H1 (cell line): ENCODE measurements at regions not wholly inside any gene's neighbourhood (a gene's known extent, or its start where the extent isn't known, plus 50 kb on each side); places are given as distances from the start of the nearest gene placed in this dataset.

ENCODE experiments used
- CTCF ChIA-PET: fragments of 300-600 bp; sonication (Branson Sonifier 250); formaldehyde crosslinking; loops from one replicate; lab custom pipeline; 2021; ENCODE audit not compliant: partially characterized antibody; lab: Charles Lee
- POLR2A ChIA-PET: fragments of 300-600 bp; sonication (Branson Sonifier 250); formaldehyde crosslinking; loops from one replicate; lab custom pipeline; 2021; ENCODE audit warnings: inconsistent platforms; ENCODE audit not compliant: partially characterized antibody; lab: Charles Lee
- DNase-seq, 2 experiments: peaks; one replicate each; pipeline versions ENCODE4 v3.0.0 to v3.0.0-alpha.2; 2010 to 2022; ENCODE audit warnings: low spot score in 2 of 2, low read depth in 1 of 2, mixed read lengths in 1 of 2
- FAIRE-seq: peaks from 2 replicates; lab custom pipeline; 2011; peaks lifted over from hg19 to GRCh38; lab: Jason Lieb, UNC
- H2AFZ ChIP-seq: 2 replicates; pipeline ENCODE4 v1.8.1; 2012; ENCODE audit warnings: low read length, inconsistent platforms
- H2AK5ac ChIP-seq: 2 replicates; pipeline ENCODE4 v1.6.1; 2013; ENCODE audit warnings: low read depth, low read length
- H2BK120ac ChIP-seq: replicated peaks from 2 replicates; pipeline ENCODE3; 2013; ENCODE audit warnings: low read depth, low read length, inconsistent platforms
- H2BK12ac ChIP-seq: 2 replicates; pipeline ENCODE4 v1.6.1; 2013; ENCODE audit warnings: low read depth, low read length
- H2BK15ac ChIP-seq: 2 replicates; pipeline ENCODE4 v1.6.1; 2013; ENCODE audit warnings: low read length
- H2BK20ac ChIP-seq: 2 replicates; pipeline ENCODE4 v1.6.1; 2013; ENCODE audit warnings: low read length
- H2BK5ac ChIP-seq: 2 replicates; pipeline ENCODE4 v1.6.1; 2013; ENCODE audit warnings: low read depth, low read length
- H3K14ac ChIP-seq: 2 replicates; pipeline ENCODE4 v1.6.1; 2013; ENCODE audit warnings: inconsistent platforms; ENCODE audit not compliant: insufficient read length
- H3K18ac ChIP-seq: 2 replicates; pipeline ENCODE4 v1.6.1; 2013; ENCODE audit warnings: low read length; ENCODE audit errors: extremely low read depth
- H3K23ac ChIP-seq: 2 replicates; pipeline ENCODE4 v1.6.1; 2013; ENCODE audit warnings: inconsistent platforms; ENCODE audit not compliant: insufficient read length
- H3K23me2 ChIP-seq: 2 replicates; pipeline ENCODE4 v1.6.1; 2013; ENCODE audit warnings: low read depth, low read length
- H3K27ac ChIP-seq: 2 replicates; pipeline ENCODE4 v1.6.1; 2011; ENCODE audit warnings: low read depth, low read length, inconsistent platforms
- H3K27me3 ChIP-seq, 4 experiments: replicated peaks in 1 of 4; 1 replicate in 1 of 4; 2 replicates in 3 of 4; pipeline versions ENCODE4 v1.6.1 to v1.8.1; 2011 to 2013; ENCODE audit warnings: low read length in 3 of 4, mild to moderate bottlenecking in 3 of 4, inconsistent platforms in 2 of 4, mixed read lengths in 2 of 4, moderate library complexity in 1 of 4; ENCODE audit not compliant: control insufficient read depth in 3 of 4, insufficient read depth in 3 of 4; ENCODE audit errors: extremely low read depth in 1 of 4
- H3K36me3 ChIP-seq, 4 experiments: 2 replicates each; pipeline versions ENCODE4 v1.6.1 to v1.8.1; 2011 to 2013; ENCODE audit warnings: mild to moderate bottlenecking in 4 of 4, low read length in 3 of 4, moderate library complexity in 2 of 4, control low read depth in 1 of 4, inconsistent platforms in 1 of 4; ENCODE audit not compliant: insufficient read depth in 4 of 4, control insufficient read depth in 2 of 4
- H3K4ac ChIP-seq: replicated peaks from 2 replicates; pipeline ENCODE3; 2013; ENCODE audit warnings: low read length, low read depth, mixed read lengths, inconsistent platforms; ENCODE audit not compliant: insufficient read length
- H3K4me1 ChIP-seq, 4 experiments: replicated peaks in 1 of 4; 1 replicate in 1 of 4; 2 replicates in 3 of 4; pipeline versions ENCODE4 v1.6.1 to v1.8.1; 2011 to 2013; ENCODE audit warnings: low read length in 3 of 4, inconsistent platforms in 2 of 4, mixed read lengths in 1 of 4; ENCODE audit not compliant: insufficient read depth in 4 of 4, control insufficient read depth in 3 of 4
- H3K4me2 ChIP-seq, 2 experiments: 2 replicates each; pipeline versions ENCODE4 v1.6.1 to v1.8.1; 2011 to 2013; ENCODE audit warnings: low read depth in 2 of 2, low read length in 2 of 2, control low read depth in 1 of 2, inconsistent platforms in 1 of 2, mild to moderate bottlenecking in 1 of 2; ENCODE audit not compliant: insufficient read depth in 1 of 2
- H3K4me3 ChIP-seq, 4 experiments: fragments of 200-600, 300-600 bp in 1 of 4; sonication (generic), shearing (Covaris generic), sonication (Bioruptor Twin) in 1 of 4; 2 replicates each; pipeline versions ENCODE4 v1.5.1 to v1.8.1; 2011 to 2016; ENCODE audit warnings: low read length in 4 of 4, low read depth in 3 of 4, control low read depth in 2 of 4, inconsistent platforms in 2 of 4, mild to moderate bottlenecking in 2 of 4, mixed read lengths in 1 of 4, moderate library complexity in 1 of 4; ENCODE audit not compliant: insufficient read depth in 2 of 4; ENCODE audit errors: extremely low read depth in 1 of 4
- H3K56ac ChIP-seq: replicated peaks from 2 replicates; pipeline ENCODE3; 2013; ENCODE audit warnings: low read depth, mild to moderate bottlenecking, mixed read lengths, low read length, inconsistent platforms; ENCODE audit not compliant: insufficient read length
- H3K79me1 ChIP-seq: 2 replicates; pipeline ENCODE4 v1.6.1; 2013; ENCODE audit warnings: low read depth, low read length, control low read depth
- H3K79me2 ChIP-seq, 2 experiments: 2 replicates each; pipeline versions ENCODE4 v1.6.1 to v1.8.1; 2012 to 2013; ENCODE audit warnings: low read length in 2 of 2, mild to moderate bottlenecking in 2 of 2, inconsistent platforms in 1 of 2; ENCODE audit not compliant: insufficient read depth in 2 of 2, control insufficient read depth in 1 of 2
- H3K9ac ChIP-seq, 4 experiments: replicated peaks in 1 of 4; 1 replicate in 1 of 4; 2 replicates in 3 of 4; pipeline versions ENCODE4 v1.6.1 to v1.8.1; 2011 to 2013; ENCODE audit warnings: low read depth in 3 of 4, low read length in 3 of 4, control low read depth in 2 of 4, mild to moderate bottlenecking in 2 of 4, moderate library complexity in 2 of 4, inconsistent platforms in 1 of 4; ENCODE audit errors: extremely low read depth in 1 of 4
- H3K9me3 ChIP-seq, 2 experiments: 2 replicates each; pipeline versions ENCODE4 v1.6.1 to v1.8.1; 2012 to 2013; ENCODE audit warnings: mild to moderate bottlenecking in 2 of 2, moderate library complexity in 2 of 2, control low read depth in 1 of 2, inconsistent platforms in 1 of 2, low read depth in 1 of 2, low read length in 1 of 2, mixed read lengths in 1 of 2; ENCODE audit not compliant: insufficient read depth in 2 of 2
- H4K20me1 ChIP-seq, 2 experiments: replicated peaks in 1 of 2; 2 replicates each; pipeline versions ENCODE3 to v1.8.1; 2011 to 2013; ENCODE audit warnings: inconsistent platforms in 2 of 2, low read length in 2 of 2, mild to moderate bottlenecking in 1 of 2; ENCODE audit not compliant: insufficient read depth in 2 of 2, control insufficient read depth in 1 of 2
- H4K5ac ChIP-seq: 2 replicates; pipeline ENCODE4 v1.6.1; 2013; ENCODE audit warnings: low read length, low read depth, mixed read lengths, inconsistent platforms; ENCODE audit not compliant: insufficient read length
- H4K8ac ChIP-seq: 2 replicates; pipeline ENCODE4 v1.8.0; 2013; ENCODE audit warnings: mild to moderate bottlenecking, moderate library complexity, low read length, inconsistent platforms; ENCODE audit not compliant: insufficient read depth; ENCODE audit errors: extremely low read depth
- H4K91ac ChIP-seq: replicated peaks from 2 replicates; pipeline ENCODE3; 2013; ENCODE audit warnings: low read length, mixed read lengths, inconsistent platforms; ENCODE audit not compliant: insufficient read length
- BACH1 ChIP-seq: IDR thresholded peaks from 2 replicates; pipeline ENCODE4 v1.6.1; 2012; ENCODE audit warnings: low read length, improper control_type of control experiment
- BRCA1 ChIP-seq: IDR thresholded peaks from 2 replicates; pipeline ENCODE4 v1.6.1; 2012; ENCODE audit warnings: low read depth, low read length, improper control_type of control experiment
- EGR1 ChIP-seq: IDR thresholded peaks from 2 replicates; pipeline ENCODE4 v1.6.1; 2011; ENCODE audit warnings: low read depth, low read length, borderline replicate concordance
- GABPA ChIP-seq: IDR thresholded peaks from 2 replicates; pipeline ENCODE4 v1.6.1; 2011; ENCODE audit warnings: mild to moderate bottlenecking, low read length, moderate library complexity, borderline replicate concordance; ENCODE audit not compliant: insufficient read depth
- JUN ChIP-seq: IDR thresholded peaks from 2 replicates; pipeline ENCODE4 v1.6.1; 2011; ENCODE audit warnings: low read depth, mild to moderate bottlenecking, improper control_type of control experiment, low read length
- KDM4A ChIP-seq: IDR thresholded peaks from one replicate; pipeline ENCODE4 v1.7.1; 2012; ENCODE audit warnings: low read depth, mild to moderate bottlenecking, moderate library complexity, low read length, inconsistent platforms; ENCODE audit not compliant: severe bottlenecking
- NRF1 ChIP-seq: IDR thresholded peaks from 2 replicates; pipeline ENCODE4 v1.6.1; 2011; ENCODE audit warnings: mild to moderate bottlenecking, low read depth, low read length, improper control_type of control experiment
- POLR2A ChIP-seq, 2 experiments: IDR thresholded peaks; 1 replicate in 1 of 2; 2 replicates in 1 of 2; pipeline ENCODE4 v1.6.1; 2011; ENCODE audit warnings: low read depth in 2 of 2, low read length in 2 of 2, mild to moderate bottlenecking in 2 of 2; ENCODE audit errors: control extremely low read depth in 1 of 2
- POU5F1 ChIP-seq: IDR thresholded peaks from 2 replicates; pipeline ENCODE4 v1.6.1; 2011; ENCODE audit warnings: low read depth, mild to moderate bottlenecking, low read length, moderate library complexity
- RFX5 ChIP-seq: IDR thresholded peaks from 2 replicates; pipeline ENCODE4 v1.6.1; 2011; ENCODE audit warnings: low read depth, low read length, improper control_type of control experiment, borderline replicate concordance
- RXRA ChIP-seq: IDR thresholded peaks from 2 replicates; pipeline ENCODE4 v1.6.1; 2011; ENCODE audit warnings: low read depth, mild to moderate bottlenecking, low read length, moderate library complexity; ENCODE audit not compliant: insufficient read depth
- SIRT6 ChIP-seq: IDR thresholded peaks from one replicate; pipeline ENCODE4 v1.7.1; 2012; ENCODE audit warnings: low read length, inconsistent platforms
- SP4 ChIP-seq: IDR thresholded peaks from 2 replicates; pipeline ENCODE4 v1.6.1; 2012; ENCODE audit warnings: low read length, inconsistent platforms
- TEAD4 ChIP-seq: IDR thresholded peaks from 2 replicates; pipeline ENCODE4 v1.6.1; 2012; ENCODE audit warnings: low read depth, low read length, inconsistent platforms, mixed read lengths
- ZNF274 ChIP-seq: IDR thresholded peaks from 2 replicates; pipeline ENCODE4 v1.7.0; 2012; ENCODE audit warnings: low read length, borderline replicate concordance; ENCODE audit errors: extremely low read depth
- WGBS, 2 experiments: shearing (Covaris generic) in 1 of 2; methylation state at CpG; one replicate each; pipeline versions ENCODE4 v1.1.6 to v1.1.7; 2013 to 2015; ENCODE audit warnings: low lambda C conversion rate in 2 of 2, mixed read lengths in 2 of 2, inconsistent platforms in 1 of 2, low coverage in 1 of 2, missing lambda C conversion rate in 1 of 2; ENCODE audit not compliant: insufficient replicate concordance in 2 of 2, insufficient coverage in 1 of 2, insufficient read length in 1 of 2; ENCODE audit errors: extremely low coverage in 1 of 2, missing lambda C conversion rate in 1 of 2; 5-methylcytosine and 5-hydroxymethylcytosine counted together
- TF ChIP-seq, protein P1 (sequence below): IDR thresholded peaks from 2 replicates; pipeline ENCODE4 v1.6.1; 2011; ENCODE audit warnings: low read depth, mild to moderate bottlenecking, low read length; ENCODE audit not compliant: insufficient read depth

- H3K36me3 ChIP-seq, result no peaks in the 10 kb centered on the region
- no peak overlapping the region for H2BK20ac ChIP-seq
- no peak overlapping the region for H3K4ac ChIP-seq
- H3K56ac ChIP-seq, result no peak overlapping the region
- H3K4me3 ChIP-seq, result no peak overlapping the region
- H3K9ac ChIP-seq, result no peak overlapping the region
- H3K27me3 ChIP-seq, result no peaks in the 10 kb centered on the region
- no peaks in the 10 kb centered on the region for H3K79me1 ChIP-seq
- no peak overlapping the region for H4K8ac ChIP-seq
- H3K79me2 ChIP-seq, result no peaks in the 10 kb centered on the region
- H4K91ac ChIP-seq, result no peak overlapping the region
- H2BK15ac ChIP-seq, result no peak overlapping the region
- no peak overlapping the region for H2AFZ ChIP-seq
- H3K27ac ChIP-seq, result no peak overlapping the region
- no peaks in the 10 kb centered on the region for H3K23me2 ChIP-seq
- no peak overlapping the region for H3K4me2 ChIP-seq
- no peak for DNase-seq
- H2BK12ac ChIP-seq, result no peak overlapping the region
- no peaks in the 10 kb centered on the region for H3K9me3 ChIP-seq
- no peaks in the 10 kb centered on the region for H4K20me1 ChIP-seq
- no peak overlapping the region for H2BK120ac ChIP-seq
- no peak overlapping the region for H3K18ac ChIP-seq
- 86% methylated on average over 5 of the region's 5 CpGs; no CpG with 5 or more reads in 1 of the 2 experiments for WGBS, 2 experiments
- TF ChIP-seq, protein P1, sequence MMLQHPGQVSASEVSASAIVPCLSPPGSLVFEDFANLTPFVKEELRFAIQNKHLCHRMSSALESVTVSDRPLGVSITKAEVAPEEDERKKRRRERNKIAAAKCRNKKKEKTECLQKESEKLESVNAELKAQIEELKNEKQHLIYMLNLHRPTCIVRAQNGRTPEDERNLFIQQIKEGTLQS, result no peak
- no peak for TF ChIP-seq RXRA
- TF ChIP-seq NRF1, result no peak
- TF ChIP-seq TEAD4, result no peak
- no peak for TF ChIP-seq POLR2A (IDR thresholded peaks at IDR 0.05; ENCODE audit: control extremely low read depth in 1 of 2, low read depth in 2 of 2, low read length in 2 of 2)
- TF ChIP-seq ZNF274, result no peak
- TF ChIP-seq SIRT6, result no peak
- no peak for TF ChIP-seq POU5F1
- TF ChIP-seq RFX5, result no peak
- TF ChIP-seq SP4, result no peak
- no peak for TF ChIP-seq GABPA
- no peak for TF ChIP-seq BACH1
- no peak for TF ChIP-seq BRCA1
- no peak for TF ChIP-seq KDM4A
- TF ChIP-seq JUN, result no peak
- TF ChIP-seq EGR1, result no peak
- H3K14ac ChIP-seq, result no peak overlapping the region
- H3K4me1 ChIP-seq, result no peaks in the 10 kb centered on the region
- H2BK5ac ChIP-seq, result no peak overlapping the region
- POLR2A ChIA-PET, result no interaction called here
- H4K5ac ChIP-seq, result no peak overlapping the region
- CTCF ChIA-PET, result interaction anchor here (0.6 to 2.0 kb wide), 4 partner anchors 9 to 616 kb away, joined by 3 to 9 read pairs (median 6); no protein-coding TSS in a partner anchor
- no peak overlapping the region for H2AK5ac ChIP-seq
- no peak overlapping the region for H3K23ac ChIP-seq
- FAIRE-seq, result no peak
Measured at GRCh38 chr4:37767546-37767945, 58.9 kb upstream of the PGM2 start.
